Inflammatory macrophage treated with lipopolysaccharide for 4 hours (primary cell): ENCODE measurements at regions not wholly inside any gene's neighbourhood (a gene's known extent, or its start where the extent isn't known, plus 50 kb on each side); places are given as distances from the start of the nearest gene placed in this dataset.
"Not testable (repeated sequence)": the region's sequence is repeated elsewhere in the genome, so short reads cannot be mapped to it uniquely, and the experiment has no call there.

ENCODE experiments used
- DNase-seq: peaks from one replicate; pipeline ENCODE4 v3.0.0-alpha.2; 2020

DNA sequence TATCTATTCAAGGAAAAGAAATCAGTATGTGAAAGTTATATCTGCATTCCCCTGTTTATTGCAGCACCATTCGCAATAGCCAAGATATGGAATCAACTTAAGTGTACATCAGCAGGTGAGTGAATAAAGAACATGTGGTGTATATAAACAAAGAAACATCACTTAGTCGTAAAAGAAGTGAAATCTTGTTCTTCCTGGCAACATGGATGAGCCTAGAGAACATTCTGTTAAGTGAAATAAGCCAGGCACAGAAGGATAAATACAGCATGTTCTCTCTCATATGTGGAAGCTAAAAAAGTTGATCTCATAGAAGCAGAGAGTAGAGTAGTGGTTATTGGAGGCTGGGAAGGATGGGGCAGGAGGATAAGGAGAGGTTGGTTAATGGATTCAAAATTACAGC, 287.9 kb upstream of the FERMT1 start:
- no peak for DNase-seq

DNA sequence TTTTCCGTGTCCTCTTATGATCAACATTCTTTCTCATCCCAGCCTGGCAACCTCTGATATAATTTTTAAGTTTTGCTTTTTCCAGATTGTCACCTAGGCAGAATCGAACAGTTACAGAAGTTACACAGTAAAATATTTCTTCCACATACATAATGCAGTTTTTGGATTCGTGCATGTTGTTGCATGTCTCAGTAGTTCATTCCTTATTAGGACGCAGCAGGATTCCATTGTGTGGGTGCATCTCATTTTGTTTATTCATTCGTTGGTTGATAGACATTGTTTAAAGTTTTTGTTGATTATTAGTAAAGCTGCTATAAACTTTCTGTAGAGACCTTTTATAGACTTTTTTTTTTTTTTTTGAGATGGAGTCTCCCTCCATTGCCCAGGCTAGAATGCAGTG, 284.3 kb upstream of the FERMT1 start:
- DNase-seq = no peak

DNA sequence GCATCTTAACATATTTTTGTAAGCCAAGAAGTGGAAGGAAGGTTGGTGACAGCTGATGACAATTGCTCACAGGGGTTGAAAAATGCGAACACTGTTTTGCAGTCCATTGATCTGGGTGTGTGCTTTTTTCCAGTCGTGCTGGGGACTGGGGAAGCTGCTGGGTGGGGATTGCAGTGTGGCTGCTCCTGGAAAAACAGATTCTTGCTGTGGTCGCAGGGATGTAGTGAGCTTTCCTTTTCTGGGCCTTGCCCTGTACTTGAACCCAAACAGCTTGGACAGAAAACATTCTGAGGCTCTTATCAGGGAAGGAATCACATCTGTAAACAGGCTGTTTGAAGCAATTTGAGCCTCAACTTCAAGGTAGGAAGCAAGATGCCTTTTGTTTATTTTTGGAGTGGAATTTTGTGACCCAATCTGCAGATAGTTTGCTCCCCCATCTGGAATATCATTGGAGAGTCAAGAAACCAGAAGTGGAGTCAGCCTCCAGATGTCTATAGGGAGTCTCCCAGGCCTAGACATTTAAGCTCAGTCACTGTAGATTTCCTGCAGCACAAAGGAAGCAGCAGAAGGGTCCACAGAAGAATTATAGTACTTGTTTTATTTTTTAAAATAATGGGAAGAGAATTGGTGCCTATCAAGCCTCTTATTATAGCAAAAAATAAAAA, 279.2 kb upstream of the FERMT1 start:
- no peak for DNase-seq

DNA sequence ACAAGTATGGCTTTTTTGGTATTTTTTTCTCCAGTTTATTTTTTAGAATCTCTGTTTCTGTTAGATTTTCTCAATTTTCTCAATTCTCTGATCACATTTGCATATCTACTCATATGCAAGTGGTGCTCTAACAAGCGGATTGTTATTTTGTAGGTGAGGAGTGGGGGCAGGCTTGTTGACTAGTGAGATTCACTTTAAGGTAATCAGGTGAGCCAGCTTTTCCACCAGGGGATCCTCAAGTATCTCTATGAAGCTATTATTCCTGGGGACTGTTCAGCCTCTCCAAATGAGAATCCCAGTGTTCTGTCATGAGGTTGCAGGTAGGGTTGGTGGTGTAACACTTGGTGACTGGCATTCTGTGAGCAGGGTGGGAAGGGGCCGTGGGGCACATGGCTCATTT, 274.3 kb upstream of the FERMT1 start:
- DNase-seq = no peak

DNA sequence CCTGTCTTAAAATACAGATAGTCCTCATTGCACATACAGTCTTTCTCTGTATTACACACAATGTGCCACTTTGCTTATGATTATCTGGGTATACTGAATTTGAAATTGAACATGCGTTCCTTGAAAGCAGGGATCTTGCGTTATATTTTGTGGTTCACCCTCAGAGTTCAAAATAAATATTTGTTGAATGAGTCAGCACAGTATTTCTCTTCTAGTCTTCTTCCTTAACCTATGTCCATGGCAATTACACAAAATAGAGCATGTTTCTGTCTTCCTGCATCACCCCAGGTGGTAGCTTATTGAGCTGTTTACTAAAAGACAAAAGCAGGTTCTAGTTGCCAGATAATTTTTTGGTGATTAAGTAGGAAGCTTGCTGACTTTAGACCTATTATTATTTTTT, 272.9 kb upstream of the FERMT1 start:
- no peak for DNase-seq

DNA sequence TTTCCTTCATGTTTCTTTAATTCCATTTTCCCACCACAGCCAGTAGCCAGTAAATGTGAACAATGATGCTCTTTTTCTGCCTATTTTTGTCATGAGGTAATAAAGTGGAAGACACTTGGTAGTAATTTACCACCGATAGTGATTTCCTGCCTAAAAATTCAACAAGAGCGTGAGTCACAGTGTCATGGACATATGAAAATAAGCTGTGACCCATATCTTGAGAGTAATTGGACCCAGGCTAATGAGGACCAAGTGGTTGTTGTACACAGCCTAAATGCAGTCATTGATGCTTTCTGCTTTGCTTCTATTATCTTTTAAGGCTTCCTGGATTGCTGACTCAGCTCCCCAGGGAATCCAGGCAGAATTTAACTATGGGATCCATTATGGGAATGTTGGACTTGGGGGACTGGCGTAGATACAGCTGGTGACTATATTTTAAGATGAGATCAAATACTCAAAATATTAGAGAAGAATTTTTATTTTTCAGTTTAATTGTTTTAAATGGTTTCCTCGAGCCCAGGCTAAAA, 265.9 kb upstream of the FERMT1 start:
- no peak for DNase-seq

DNA sequence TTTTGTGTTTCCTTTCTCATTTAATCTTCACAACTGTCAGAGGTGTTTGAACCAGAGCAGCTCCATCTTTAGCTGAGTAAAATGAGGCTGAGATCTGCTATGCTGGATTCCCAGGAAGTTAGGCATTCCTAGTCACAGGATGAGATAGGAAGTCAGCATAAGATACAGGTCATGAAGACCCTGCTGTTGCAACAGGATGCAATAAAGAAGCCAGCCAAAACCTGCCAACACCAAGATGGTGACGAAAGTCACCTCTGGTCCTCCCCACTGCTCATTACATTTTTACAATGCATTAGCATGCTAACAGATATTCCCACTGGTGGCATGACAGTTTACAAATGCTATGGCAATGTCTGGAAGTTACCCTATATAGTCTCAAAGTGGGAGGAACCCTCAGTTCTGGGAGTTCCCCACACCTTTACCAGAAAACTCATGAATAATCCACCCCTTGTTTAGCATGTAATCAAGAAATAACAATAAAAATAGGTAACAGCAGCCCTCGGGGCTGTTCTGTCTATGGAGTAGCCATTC, 262.2 kb upstream of the FERMT1 start:
- no peak for DNase-seq

DNA sequence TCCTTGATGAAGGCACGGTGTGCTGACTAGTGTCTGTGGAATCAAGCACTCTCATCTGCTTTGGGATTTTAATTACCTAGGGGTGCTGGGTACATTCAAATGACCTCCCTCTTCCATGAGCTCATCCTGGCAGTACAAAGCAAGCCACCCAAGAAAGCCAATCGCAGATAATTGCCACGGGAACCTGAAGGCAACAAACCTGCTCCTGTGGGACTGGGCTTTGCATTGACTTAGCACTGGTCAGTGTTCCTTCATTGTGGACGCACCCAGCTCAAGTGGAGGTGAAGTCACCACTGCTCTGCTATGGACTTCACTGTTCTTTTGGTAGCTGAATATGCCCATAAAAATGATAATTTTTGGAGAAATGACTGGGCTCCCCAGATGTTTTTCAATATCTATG, 261.6 kb upstream of the FERMT1 start:
- no peak for DNase-seq

DNA sequence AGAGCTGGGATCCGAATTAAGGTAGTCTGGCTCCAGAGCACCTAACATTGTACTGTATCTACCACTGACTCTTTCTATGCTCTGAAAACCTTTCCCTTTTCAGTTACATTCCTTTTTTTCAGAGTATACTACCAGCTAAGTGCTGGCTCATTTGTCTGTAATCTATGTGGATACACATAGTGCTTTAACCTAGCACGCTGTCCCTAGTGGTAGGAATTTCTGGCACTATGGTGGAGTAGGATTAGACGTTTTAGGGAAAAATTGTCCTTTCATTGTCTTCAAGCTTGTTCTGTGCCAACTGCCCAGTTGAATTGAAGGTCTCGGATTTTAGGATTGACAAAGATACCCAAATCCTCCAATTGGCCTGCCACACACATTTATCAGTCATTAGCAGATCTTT, 259.1 kb upstream of the FERMT1 start:
- no peak for DNase-seq

DNA sequence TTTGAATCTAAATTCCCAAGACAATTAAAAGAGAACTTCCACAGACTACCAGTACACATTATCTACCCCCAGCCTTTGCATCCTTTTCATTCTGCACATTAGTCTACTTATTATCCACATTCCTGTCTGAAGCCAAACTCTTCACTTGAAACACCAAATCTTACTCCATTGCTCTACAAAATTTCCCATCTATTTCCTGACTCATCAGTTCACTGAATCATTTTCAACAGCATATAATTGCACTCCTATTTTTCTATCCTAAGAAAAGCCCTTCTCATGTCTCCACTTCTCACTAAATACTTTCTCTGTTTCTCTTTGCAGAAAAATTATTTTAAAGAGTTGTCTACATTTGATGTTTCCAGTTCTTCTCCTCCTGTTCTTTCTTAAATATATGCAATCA, 239.4 kb upstream of the FERMT1 start:
- no peak for DNase-seq

DNA sequence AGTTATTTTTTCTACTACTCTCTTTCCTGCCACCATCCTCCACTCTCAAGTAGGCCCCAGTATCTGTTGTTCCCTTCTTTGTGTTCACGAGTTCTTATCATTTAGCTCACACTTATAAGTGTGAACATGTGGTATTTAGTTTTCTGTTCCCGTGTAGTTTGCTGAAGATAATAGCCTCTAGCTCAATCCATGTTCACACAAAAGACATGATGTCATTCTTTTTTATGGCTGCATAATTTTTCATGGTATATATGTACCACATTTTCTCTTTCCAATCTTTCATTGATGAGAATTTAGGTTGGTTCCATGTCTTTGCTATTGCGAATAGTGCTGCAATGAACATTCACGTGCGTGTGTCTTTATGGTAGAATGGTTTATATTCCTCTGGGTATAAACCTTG, 237.9 kb upstream of the FERMT1 start:
- no peak for DNase-seq

DNA sequence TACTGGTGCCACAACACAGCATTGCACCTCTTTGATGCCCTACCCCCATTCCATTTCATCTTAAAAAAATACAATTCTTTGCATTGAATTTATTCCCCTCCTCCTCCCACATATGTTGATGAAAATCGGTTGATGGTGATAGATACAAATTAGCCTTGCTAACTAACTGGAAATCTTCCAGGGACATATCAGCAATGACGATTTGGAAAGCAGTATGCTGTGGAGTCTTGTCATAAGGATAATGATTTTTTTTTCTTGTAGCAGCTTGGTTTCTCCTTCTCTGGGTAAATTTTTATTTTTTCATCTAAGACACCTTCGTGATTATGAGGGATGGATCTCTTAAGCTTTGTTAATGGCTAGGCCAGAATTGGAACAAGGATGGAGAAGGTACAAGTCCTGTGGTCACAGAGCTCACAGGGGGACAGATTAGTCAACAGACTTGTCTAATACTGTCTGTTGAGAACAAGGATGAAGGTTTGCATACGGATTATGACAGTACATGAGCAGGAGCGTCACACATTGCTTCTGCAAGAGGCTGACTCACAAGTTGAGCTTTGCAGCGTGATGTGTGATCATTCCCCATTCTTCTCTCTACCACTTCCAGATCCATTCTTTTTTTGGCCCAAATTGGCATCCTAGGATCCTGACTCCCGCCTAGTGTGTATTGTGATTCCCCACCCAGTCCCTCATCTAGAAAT, 233.1 kb upstream of the FERMT1 start:
- no peak for DNase-seq

DNA sequence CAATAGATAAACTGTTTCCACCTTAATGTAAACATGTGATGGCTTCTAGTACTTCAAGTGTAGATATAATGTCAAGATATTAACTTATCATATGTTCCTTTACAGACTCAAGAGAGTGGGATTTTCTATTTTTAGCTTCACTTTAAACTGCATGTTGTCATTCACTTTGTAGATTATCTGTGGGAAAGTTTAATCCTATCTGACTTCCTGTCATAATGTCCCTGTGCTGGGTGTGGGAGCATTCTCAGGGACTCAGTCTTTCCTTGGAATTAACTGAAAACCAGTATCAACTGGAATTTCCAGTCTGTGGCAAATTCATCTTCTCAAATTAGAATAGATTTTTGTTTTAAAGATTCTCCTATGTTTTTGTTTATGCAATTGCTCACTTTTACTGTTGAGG, 226.1 kb upstream of the FERMT1 start:
- DNase-seq = no peak

DNA sequence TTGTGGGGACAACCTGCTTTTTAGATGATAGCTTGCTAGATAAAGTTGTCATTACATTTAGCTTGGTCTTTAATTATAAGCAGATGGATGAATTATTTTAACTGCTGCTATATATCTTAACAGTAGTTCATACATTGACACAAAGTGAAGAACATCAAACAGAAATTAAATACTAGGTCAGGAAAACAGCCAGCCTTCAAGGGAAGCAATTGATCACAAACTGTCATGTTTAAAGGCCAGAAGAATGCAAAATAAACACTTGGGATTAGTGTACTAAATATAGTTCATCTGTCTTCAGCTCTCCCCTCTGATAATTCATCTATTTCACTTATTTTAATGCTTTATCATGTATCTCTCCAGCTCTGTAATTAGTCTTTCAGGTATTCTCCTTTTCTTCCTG, 225.1 kb upstream of the FERMT1 start:
- no peak for DNase-seq

DNA sequence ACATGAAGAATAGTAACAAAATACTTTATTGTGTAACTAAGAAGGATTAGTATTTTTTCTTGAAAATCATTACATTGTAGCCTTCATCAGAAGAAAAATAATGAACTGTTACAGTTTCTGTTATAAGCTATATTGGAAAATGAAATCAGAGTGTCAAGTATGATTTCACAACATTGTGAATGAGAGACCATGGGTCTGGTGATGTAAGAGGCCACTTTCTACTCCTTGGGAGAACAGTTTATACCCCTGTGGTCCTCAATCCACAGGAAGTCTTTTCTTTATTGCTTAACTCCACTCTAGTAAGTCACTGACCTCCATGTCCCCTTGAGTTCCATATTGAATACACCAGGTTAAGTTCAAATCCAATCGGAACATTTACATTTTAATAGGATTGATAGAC, 218.7 kb upstream of the FERMT1 start:
- no peak for DNase-seq

DNA sequence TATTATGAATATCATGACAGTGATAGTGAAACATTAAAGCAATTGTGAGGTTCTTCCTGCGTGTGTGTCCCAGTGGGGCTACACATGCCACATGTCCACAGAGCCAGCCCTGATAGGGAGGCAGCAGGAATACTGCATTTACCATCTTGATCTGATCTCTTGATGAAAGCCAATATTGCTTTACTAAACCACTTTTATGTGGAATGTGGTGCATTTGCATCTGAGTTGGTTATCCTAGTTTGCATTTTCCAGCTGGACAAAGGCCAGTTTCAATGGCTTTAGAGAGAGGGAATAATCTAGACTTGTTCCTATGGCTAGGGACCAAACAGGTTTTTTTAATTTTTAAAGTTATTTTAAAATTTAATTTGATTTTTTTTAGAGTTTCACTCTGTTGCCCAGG, 216.3 kb upstream of the FERMT1 start:
- DNase-seq = no peak

DNA sequence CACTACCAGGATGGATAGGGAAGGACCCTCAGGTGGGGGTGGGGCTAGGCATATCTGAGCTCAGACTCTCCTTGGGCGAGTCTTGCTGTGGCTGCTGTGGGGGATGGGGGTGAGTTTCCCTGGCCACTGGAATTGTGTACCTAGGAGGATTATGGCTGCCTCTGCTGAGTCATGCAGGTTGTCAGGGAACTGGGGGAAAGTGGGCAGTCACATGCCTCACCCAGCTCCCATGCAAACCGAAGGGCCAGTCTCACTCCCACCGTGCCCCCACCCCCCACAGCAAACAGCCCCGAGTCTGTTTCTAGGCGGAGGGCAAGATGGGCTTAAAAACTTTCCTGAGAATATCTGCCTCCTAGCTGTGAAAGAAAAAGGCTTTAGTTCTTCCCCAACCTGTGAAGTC, 210.3 kb upstream of the FERMT1 start:
- no peak for DNase-seq

DNA sequence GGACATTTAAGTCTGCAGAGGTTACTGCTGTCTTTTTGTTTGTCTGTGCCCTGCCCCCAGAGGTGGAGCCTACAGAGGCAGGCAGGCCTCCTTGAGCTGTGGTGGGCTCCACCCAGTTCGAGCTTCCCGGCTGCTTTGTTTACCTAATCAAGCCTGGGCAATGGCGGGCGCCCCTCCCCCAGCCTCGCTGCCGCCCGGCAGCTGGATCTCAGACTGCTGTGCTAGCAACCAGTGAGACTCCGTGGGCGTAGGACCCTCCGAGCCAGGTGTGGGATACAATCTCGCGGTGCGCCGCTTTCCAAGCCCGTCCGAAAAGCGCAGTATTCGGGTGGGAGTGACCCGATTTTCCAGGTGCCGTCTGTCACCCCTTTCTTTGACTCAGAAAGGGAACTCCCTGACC, 198.4 kb upstream of the FERMT1 start:
- not testable (repeated sequence) for DNase-seq

DNA sequence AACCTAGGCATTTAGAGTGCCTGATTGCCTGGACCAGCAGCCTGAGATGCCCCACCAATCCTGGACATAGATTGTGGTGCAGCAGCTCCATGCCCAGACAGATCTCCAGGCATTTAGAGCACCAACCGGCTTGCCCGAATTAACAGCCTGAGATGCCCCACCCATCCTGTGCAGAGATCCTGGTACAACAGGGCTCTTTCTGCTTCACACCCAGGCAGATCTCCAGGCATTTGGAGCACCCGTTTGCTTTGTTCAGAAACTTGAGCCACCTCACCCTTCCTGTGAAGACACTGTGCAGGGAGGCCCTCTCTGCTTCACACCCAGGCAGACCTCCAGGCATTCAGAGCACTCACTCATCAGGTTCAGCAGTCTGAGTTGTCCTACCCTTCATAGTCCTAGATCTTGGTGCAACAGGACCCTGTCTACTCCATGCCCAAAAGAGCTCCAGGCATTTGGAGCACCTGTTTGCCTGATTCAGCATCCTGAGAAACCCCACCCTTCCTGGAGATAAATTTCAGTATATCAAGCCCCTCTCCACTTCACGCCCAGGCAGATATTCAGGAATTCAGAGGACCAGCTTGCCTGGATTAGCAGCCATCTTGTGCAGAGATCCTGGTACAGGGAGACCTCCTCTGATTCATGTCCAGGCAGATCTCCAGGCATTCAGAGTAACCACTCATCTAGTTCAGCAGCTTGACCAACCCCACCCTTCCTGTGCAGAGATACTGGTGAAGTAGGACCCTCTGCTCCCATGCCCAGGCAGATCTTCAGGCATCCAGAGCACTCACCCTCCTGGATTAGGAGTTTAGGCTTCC, 189.2 kb upstream of the FERMT1 start:
- DNase-seq = no peak

DNA sequence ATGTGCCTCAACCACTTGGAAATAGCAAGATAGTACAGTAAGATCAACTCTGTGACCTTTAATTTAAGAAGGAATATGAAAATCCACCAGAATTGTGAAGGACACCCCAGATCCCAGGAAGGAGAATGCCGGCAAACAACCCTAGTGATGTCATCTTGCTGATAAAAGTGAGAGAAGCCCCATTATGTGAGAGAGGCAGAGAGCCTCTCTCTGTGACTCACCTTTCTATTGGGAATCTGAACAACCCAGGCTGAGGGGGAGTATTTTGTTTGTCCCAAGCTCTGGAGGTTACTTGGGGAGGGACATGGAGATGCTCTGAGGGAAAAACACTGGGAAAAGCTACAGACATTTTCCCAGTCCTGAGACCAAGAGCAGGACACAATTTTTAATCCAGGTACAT, 188.3 kb upstream of the FERMT1 start:
- DNase-seq = no peak

DNA sequence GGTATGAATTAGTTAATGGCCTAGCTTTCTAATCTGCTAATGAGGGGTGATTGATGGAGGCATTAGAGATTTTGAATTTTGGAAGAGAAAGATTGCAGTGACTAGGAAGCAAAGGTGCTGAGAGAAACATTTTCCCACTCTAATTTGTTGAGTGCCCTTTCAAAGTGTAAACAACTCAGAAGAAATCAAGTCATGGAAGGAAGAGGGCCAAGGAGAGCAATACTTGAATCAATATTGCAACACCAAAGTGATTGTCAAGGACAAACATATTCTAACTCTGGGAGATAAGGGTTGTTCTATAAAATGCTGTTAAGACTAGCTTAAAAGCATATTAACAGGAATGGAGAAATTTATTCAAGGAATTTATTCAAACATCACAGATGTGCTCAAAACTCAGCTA, 182.7 kb upstream of the FERMT1 start:
- no peak for DNase-seq

DNA sequence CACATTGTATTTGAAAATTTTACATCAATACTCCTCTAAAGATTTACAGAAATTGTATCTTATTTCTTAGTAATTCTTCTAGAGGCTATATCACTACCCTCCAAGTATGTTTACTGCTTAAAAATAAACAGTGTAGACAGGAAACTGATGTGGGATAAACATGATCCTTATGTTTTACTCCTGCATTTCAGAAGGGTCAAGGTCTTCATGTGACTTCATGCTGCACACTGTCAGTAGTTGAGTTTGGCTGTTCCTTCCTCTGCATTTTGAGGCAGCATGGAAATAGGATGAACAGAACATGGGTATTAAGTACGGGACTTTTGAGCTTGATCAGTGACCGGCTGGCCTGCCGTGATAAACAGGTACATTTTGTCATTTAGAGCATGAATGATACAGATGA, 179.2 kb upstream of the FERMT1 start:
- no peak for DNase-seq

DNA sequence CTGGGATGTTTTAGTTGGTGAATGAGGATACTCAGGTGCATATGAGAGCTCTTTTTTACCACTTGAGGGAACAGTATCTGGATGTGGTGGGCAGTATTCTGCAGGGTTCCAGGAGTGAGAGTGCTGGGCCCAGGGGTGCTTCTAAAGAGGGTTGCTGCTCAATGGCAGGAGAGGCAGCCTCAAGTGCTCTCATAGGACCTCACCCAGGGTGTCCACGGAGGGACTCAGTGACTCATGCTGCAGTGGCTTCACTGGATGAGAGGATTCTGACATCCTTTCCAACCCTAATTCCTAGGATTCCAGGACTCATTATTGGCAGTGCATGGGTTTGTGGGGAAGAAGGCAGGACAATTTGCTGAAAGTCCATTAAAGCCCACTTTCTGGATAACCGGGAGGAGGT, 176.6 kb upstream of the FERMT1 start:
- no peak for DNase-seq

DNA sequence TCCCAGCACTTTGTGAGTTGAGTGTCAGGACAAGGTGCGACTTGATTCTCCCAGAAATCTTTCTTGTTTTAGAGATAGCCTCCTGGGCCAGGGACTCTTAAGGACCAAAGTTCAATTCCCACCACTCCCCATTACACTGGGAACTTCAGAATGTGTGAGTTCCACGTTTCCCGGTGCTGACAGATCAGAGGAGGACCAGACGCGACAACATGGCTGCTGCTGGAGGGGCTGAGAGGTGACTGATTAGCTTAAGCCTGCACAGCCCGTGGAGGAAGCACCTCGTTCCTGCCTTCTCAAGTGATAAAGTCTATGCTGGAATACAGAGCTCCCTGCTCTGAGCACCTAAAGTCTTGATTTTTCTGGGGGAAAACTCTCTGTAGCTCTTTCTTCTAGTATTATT, 175.2 kb upstream of the FERMT1 start:
- DNase-seq = no peak
